ENCODE measurements at regions not wholly inside any gene's neighbourhood (a gene's known extent, or its start where the extent isn't known, plus 50 kb on each side); places are given as distances from the start of the nearest gene placed in this dataset.
"Not testable (repeated sequence)": the region's sequence is repeated elsewhere in the genome, so short reads cannot be mapped to it uniquely, and the experiment has no call there.

DNA sequence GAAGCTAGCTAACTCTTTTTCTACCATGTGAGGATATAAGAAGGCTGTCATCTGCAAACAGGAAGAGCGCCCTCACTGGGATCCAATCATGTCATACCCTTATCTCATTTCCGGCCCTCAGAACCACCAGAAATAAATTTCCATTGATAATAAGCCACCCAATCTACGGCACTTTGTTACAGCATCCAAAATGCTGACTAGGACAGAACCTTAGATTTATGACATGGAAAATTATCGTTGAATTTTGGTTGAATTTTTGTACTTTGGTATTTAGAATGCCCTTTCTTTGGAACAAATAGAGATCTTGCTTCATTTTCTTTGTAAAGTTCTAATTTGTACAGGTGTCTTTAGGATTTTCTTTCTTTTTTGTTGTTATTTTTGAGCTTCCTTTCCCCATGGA, 53.3 kb upstream of the CYLC2 start:
- no peak overlapping the region for H3K27ac Mint-ChIP-seq (ENCODE audit: unreplicated experiment)
- TF ChIP-seq, protein P1, sequence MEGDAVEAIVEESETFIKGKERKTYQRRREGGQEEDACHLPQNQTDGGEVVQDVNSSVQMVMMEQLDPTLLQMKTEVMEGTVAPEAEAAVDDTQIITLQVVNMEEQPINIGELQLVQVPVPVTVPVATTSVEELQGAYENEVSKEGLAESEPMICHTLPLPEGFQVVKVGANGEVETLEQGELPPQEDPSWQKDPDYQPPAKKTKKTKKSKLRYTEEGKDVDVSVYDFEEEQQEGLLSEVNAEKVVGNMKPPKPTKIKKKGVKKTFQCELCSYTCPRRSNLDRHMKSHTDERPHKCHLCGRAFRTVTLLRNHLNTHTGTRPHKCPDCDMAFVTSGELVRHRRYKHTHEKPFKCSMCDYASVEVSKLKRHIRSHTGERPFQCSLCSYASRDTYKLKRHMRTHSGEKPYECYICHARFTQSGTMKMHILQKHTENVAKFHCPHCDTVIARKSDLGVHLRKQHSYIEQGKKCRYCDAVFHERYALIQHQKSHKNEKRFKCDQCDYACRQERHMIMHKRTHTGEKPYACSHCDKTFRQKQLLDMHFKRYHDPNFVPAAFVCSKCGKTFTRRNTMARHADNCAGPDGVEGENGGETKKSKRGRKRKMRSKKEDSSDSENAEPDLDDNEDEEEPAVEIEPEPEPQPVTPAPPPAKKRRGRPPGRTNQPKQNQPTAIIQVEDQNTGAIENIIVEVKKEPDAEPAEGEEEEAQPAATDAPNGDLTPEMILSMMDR (IDR thresholded peaks at IDR 0.05), result no peak
- DNase-seq (ENCODE audit: low spot score), result no peak
- H3K4me1 Mint-ChIP-seq (ENCODE audit: low read depth), result no peaks in the 10 kb centered on the region
- H3K4me3 Mint-ChIP-seq (ENCODE audit: unreplicated experiment), result no peak overlapping the region
- H3K36me3 Mint-ChIP-seq (ENCODE audit: low read depth), result no peaks in the 10 kb centered on the region
- no peaks in the 10 kb centered on the region for H3K27me3 Mint-ChIP-seq (ENCODE audit: low read depth)
- H3K9me3 Mint-ChIP-seq (ENCODE audit: low read depth), result no peaks in the 10 kb centered on the region

DNA sequence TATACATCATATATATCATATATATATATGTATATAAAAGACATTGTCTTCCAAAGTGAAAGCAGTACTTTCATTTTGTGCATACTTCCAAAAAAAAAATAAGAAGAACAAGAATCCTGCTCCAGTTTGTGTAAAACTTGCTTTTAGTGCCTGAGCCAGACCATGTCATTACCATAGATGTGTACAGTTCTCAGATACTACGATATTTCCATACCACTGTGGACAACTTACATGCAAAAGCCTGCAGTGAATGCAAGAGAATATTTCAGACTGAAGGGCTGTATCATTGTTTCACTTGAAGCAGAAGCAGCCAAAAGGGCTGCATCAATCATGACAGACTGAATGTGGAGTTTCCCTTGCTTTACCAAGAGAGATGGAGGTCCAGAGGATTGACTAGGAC, 72.6 kb upstream of the CYLC2 start:
- no peaks in the 10 kb centered on the region for H3K27me3 Mint-ChIP-seq (ENCODE audit: low read depth)
- H3K27ac Mint-ChIP-seq (ENCODE audit: unreplicated experiment), result no peak overlapping the region
- no peak overlapping the region for H3K4me3 Mint-ChIP-seq (ENCODE audit: unreplicated experiment)
- no peak for DNase-seq (ENCODE audit: low spot score)
- H3K9me3 Mint-ChIP-seq (ENCODE audit: low read depth), result peaks cover 13% of the 10 kb centered on the region
- TF ChIP-seq, protein P1 (IDR thresholded peaks at IDR 0.05), result no peak
- H3K36me3 Mint-ChIP-seq (ENCODE audit: low read depth), result no peaks in the 10 kb centered on the region
- no peaks in the 10 kb centered on the region for H3K4me1 Mint-ChIP-seq (ENCODE audit: low read depth)

DNA sequence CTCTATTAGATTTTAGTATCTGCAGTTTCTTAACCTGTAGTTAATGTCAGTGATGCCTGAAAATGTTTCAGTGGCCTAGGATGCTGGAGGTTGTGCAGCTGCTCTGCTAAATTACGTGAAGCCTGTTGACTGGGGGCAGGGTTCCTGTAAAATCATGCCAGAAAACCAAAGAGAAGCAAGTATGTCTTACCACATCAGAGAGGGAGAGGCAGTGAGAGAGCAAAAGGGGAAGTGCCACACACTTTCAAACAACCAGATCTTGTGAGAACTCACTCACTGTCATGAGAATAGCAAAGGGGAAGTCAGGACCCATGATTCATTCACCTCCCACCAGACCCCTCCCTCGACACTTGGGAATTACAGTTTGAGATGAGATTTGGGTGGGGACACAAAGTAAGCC, 83.9 kb upstream of the CYLC2 start:
- Mint-ChIP-seq H3K4me1 (ENCODE audit: low read depth) (no peaks in the 10 kb centered on the region), H3K27me3 (ENCODE audit: low read depth) (no peaks in the 10 kb centered on the region), H3K27ac (ENCODE audit: unreplicated experiment) (no peak overlapping the region), H3K4me3 (ENCODE audit: unreplicated experiment) (no peak overlapping the region), H3K36me3 (ENCODE audit: low read depth) (no peaks in the 10 kb centered on the region), H3K9me3 (ENCODE audit: low read depth) (peaks cover 10% of the 10 kb centered on the region)
- DNase-seq (ENCODE audit: low spot score), result no peak
- TF ChIP-seq, protein P1 (IDR thresholded peaks at IDR 0.05), result no peak

DNA sequence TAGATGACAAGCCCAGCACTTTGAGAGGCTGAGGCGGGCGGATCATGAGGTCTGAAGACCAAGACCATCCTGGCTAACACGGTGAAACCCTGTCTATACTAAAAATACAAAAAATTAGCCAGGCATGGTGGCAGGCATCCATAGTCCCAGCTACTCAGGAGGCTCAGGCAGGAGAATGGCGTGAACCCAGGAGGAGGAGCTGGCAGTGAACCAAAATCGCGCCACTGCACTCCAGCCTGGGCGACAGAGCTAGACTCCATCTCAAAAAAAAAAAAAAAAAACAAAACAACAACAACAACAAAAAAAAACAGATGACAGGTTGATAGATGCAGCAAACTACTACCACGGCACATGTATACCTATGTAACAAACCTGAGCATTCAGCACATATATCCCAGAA, 89.3 kb upstream of the CYLC2 start:
- not testable (repeated sequence) for H3K27me3 Mint-ChIP-seq (ENCODE audit: low read depth); H3K27ac Mint-ChIP-seq (ENCODE audit: unreplicated experiment); H3K36me3 Mint-ChIP-seq (ENCODE audit: low read depth); H3K4me3 Mint-ChIP-seq (ENCODE audit: unreplicated experiment); DNase-seq (ENCODE audit: low spot score); H3K4me1 Mint-ChIP-seq (ENCODE audit: low read depth)
- peaks cover 10% of the 10 kb centered on the region for H3K9me3 Mint-ChIP-seq (ENCODE audit: low read depth)

DNA sequence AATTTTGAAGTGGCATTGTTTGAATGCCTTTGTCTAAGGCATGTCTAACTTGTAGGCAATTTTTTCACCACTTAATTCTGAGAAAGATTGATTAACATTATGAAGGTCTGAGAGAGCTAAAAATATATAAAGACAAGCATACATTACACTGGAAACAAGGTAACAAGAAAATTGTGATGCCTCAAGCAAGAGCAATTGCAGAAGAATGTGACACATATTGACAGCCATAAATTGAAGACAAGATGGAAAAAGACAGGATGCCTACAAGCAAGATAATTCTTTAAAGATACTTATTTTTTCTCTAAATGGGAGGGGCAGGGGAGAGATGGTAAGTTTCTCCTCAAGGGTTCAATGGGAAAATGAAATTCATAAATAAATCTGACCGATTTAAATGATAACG, 103.1 kb upstream of the CYLC2 start:
- Mint-ChIP-seq H3K36me3 (ENCODE audit: low read depth) (no peaks in the 10 kb centered on the region), H3K27me3 (ENCODE audit: low read depth) (no peaks in the 10 kb centered on the region)

DNA sequence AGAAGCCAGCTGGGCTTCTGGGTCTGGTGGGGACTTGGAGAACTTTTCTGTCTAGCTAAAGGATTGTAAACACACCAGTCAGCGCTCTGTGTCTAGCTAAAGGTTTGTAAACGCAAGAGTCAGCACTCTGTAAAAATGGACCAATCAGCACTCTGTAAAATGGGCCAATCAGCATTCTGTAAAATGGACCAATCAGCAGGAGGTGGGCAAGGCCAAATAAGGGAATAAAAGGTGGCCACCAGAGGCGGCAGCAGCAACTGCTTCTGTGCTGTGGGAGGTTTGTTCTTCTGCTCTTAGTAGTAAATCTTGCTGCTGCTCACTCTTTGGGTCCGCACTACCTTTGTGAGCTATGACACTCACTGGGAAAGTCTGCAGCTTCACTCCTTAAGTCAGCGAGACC, 106.4 kb upstream of the CYLC2 start:
- not testable (repeated sequence) for H3K36me3 Mint-ChIP-seq (ENCODE audit: low read depth); H3K4me1 Mint-ChIP-seq (ENCODE audit: low read depth); H3K27me3 Mint-ChIP-seq (ENCODE audit: low read depth); DNase-seq (ENCODE audit: low spot score); H3K27ac Mint-ChIP-seq (ENCODE audit: unreplicated experiment); H3K4me3 Mint-ChIP-seq (ENCODE audit: unreplicated experiment); H3K9me3 Mint-ChIP-seq (ENCODE audit: low read depth)

More for the DNA sequence above, 103.1 kb upstream of the CYLC2 start:
- Mint-ChIP-seq H3K9me3 (ENCODE audit: low read depth) (peaks cover 5% of the 10 kb centered on the region), H3K4me1 (ENCODE audit: low read depth) (no peaks in the 10 kb centered on the region), H3K4me3 (ENCODE audit: unreplicated experiment) (no peak overlapping the region), H3K27ac (ENCODE audit: unreplicated experiment) (no peak overlapping the region)
- TF ChIP-seq, protein P1 (IDR thresholded peaks at IDR 0.05), result no peak
- DNase-seq (ENCODE audit: low spot score), result no peak

Data from chondrocyte (in vitro differentiated cells).